IMR-90 (cell line): ENCODE measurements at regions not wholly inside any gene's neighbourhood (a gene's known extent, or its start where the extent isn't known, plus 50 kb on each side); places are given as distances from the start of the nearest gene placed in this dataset.

Experiments used
- ATAC-seq: fragments of 200-7000 bp; cut with Tn5 transposase; 2 replicates; pipeline ENCODE4 v1.9.1; 2020; ENCODE audit warnings: low read depth, mild to moderate bottlenecking, moderate library complexity
- BruUV-seq: library from RNA; stranded (reverse); fragments of 400-500 nt; replicated peaks from 2 replicates; lab custom pipeline; 2021; lab: Mats Ljungman, UMichigan
- CTCF ChIA-PET: fragments of 300-600 bp; formaldehyde crosslinking; extraction: SDS; loops from one replicate; lab custom pipeline; 2021; ENCODE audit warnings: antibody characterized with exemption; lab: Yijun Ruan, JAX
- POLR2A ChIA-PET: fragments of 300-600 bp; sonication (Branson Sonifier 250); formaldehyde crosslinking; loops from one replicate; lab custom pipeline; 2022; ENCODE audit warnings: antibody characterized with exemption; ENCODE audit not compliant: unreplicated experiment; lab: Charles Lee
- DNase-seq: peaks from one replicate; pipeline ENCODE4 v3.0.0; 2013
- H2AFZ ChIP-seq: replicated peaks from 2 replicates; pipeline ENCODE3; 2013; ENCODE audit warnings: low read length, mild to moderate bottlenecking; ENCODE audit not compliant: poor library complexity
- H2AK5ac ChIP-seq: 2 replicates; pipeline ENCODE4 v1.6.1; 2013; ENCODE audit warnings: low read depth, low read length, inconsistent platforms
- H2AK9ac ChIP-seq: replicated peaks from 2 replicates; pipeline ENCODE3; 2013; ENCODE audit warnings: mild to moderate bottlenecking, low read depth, low read length, moderate library complexity; ENCODE audit not compliant: poor library complexity
- H2BK120ac ChIP-seq: 2 replicates; pipeline ENCODE4 v1.6.1; 2013; ENCODE audit warnings: low read depth, low read length, inconsistent platforms
- H2BK15ac ChIP-seq: 3 replicates; pipeline ENCODE4 v1.6.1; 2013; ENCODE audit warnings: low read depth, low read length, inconsistent platforms
- H2BK20ac ChIP-seq: 2 replicates; pipeline ENCODE4 v1.6.1; 2013; ENCODE audit warnings: low read depth, mild to moderate bottlenecking, inconsistent platforms, low read length, moderate library complexity
- H2BK5ac ChIP-seq: 2 replicates; pipeline ENCODE4 v1.6.1; 2013; ENCODE audit warnings: mild to moderate bottlenecking, low read depth, low read length, inconsistent platforms; ENCODE audit not compliant: poor library complexity, severe bottlenecking
- H3K14ac ChIP-seq: replicated peaks from 2 replicates; pipeline ENCODE4 v1.6.1; 2013; ENCODE audit warnings: low read depth, low read length, inconsistent platforms
- H3K18ac ChIP-seq: 2 replicates; pipeline ENCODE4 v1.6.1; 2013; ENCODE audit warnings: low read depth, low read length, control low read depth
- H3K23ac ChIP-seq: 2 replicates; pipeline ENCODE4 v1.6.1; 2013; ENCODE audit warnings: low read depth, low read length, inconsistent platforms
- H3K27ac ChIP-seq: 2 replicates; pipeline ENCODE4 v1.5.1; 2013; ENCODE audit warnings: mild to moderate bottlenecking, control low read depth, low read length; ENCODE audit not compliant: insufficient read depth
- H3K27me3 ChIP-seq: 2 replicates; pipeline ENCODE4 v1.6.1; 2013; ENCODE audit warnings: low read length; ENCODE audit not compliant: control insufficient read depth, insufficient read depth
- H3K36me3 ChIP-seq: 2 replicates; pipeline ENCODE4 v1.6.1; 2013; ENCODE audit warnings: low read length, mixed read lengths; ENCODE audit not compliant: control insufficient read depth, insufficient read depth
- H3K4ac ChIP-seq: 2 replicates; pipeline ENCODE4 v1.6.1; 2013; ENCODE audit warnings: low read depth, low read length, inconsistent platforms
- H3K4me1 ChIP-seq: 2 replicates; pipeline ENCODE4 v1.6.1; 2013; ENCODE audit warnings: low read length, mixed read lengths; ENCODE audit not compliant: control insufficient read depth, insufficient read depth
- H3K4me2 ChIP-seq: 2 replicates; pipeline ENCODE4 v1.6.1; 2013; ENCODE audit warnings: low read depth, mild to moderate bottlenecking, control low read depth, low read length, moderate library complexity
- H3K4me3 ChIP-seq: 2 replicates; pipeline ENCODE4 v1.5.1; 2013; ENCODE audit warnings: low read depth, mild to moderate bottlenecking, control low read depth, low read length, moderate library complexity; ENCODE audit not compliant: insufficient read depth
- H3K56ac ChIP-seq: 2 replicates; pipeline ENCODE4 v1.6.1; 2013; ENCODE audit warnings: low read length, inconsistent platforms; ENCODE audit not compliant: insufficient read depth; ENCODE audit errors: extremely low read depth
- H3K79me1 ChIP-seq, 2 experiments: 2 replicates each; pipeline ENCODE4 v1.6.1; 2013; ENCODE audit warnings: low read length in 2 of 2, inconsistent platforms in 1 of 2, low read depth in 1 of 2
- H3K9ac ChIP-seq: 2 replicates; pipeline ENCODE4 v1.6.1; 2013; ENCODE audit warnings: low read depth, low read length, control low read depth
- H3K9me1 ChIP-seq: 2 replicates; pipeline ENCODE4 v1.6.1; 2013; ENCODE audit warnings: low read length, inconsistent platforms; ENCODE audit not compliant: insufficient read depth
- H3K9me3 ChIP-seq: 2 replicates; pipeline ENCODE4 v1.6.1; 2013; ENCODE audit warnings: low read length; ENCODE audit not compliant: control insufficient read depth, insufficient read depth
- H4K20me1 ChIP-seq: 2 replicates; pipeline ENCODE4 v1.6.1; 2013; ENCODE audit warnings: low read length, inconsistent platforms; ENCODE audit not compliant: insufficient read depth
- H4K5ac ChIP-seq: 2 replicates; pipeline ENCODE4 v1.6.1; 2013; ENCODE audit warnings: mild to moderate bottlenecking, low read depth, low read length, control low read depth
- H4K8ac ChIP-seq, 2 experiments: 2 replicates each; pipeline ENCODE4 v1.6.1; 2013; ENCODE audit warnings: low read depth in 2 of 2, low read length in 2 of 2, control low read depth in 1 of 2, inconsistent platforms in 1 of 2
- H4K91ac ChIP-seq: 2 replicates; pipeline ENCODE4 v1.6.1; 2013; ENCODE audit warnings: low read depth, low read length, inconsistent platforms; ENCODE audit not compliant: insufficient read depth
- BHLHE40 ChIP-seq: fragments of 150-350 bp; IDR thresholded peaks from 2 replicates; pipeline ENCODE4 v1.6.1; 2016; ENCODE audit warnings: mild to moderate bottlenecking, low read depth, low read length
- MAFK ChIP-seq: IDR thresholded peaks from 2 replicates; pipeline ENCODE4 v1.6.1; 2012; ENCODE audit warnings: low read depth, low read length, improper control_type of control experiment
- WGBS, 2 experiments: methylation state at CpG; one replicate each; pipeline versions ENCODE4 v1.1.5 to v1.1.7; 2013; ENCODE audit warnings: missing lambda C conversion rate in 2 of 2; ENCODE audit not compliant: insufficient read length in 1 of 2; ENCODE audit errors: extremely low coverage in 2 of 2; 5-methylcytosine and 5-hydroxymethylcytosine counted together
- dilution Hi-C: fragments of 300-500 bp; cut with HindIII; formaldehyde crosslinking; loops from one replicate; pipeline ENCODE4 v1.14.3; 2018; ENCODE audit warnings: low sequenced_read_pairs; ENCODE audit not compliant: unreplicated experiment
- in situ Hi-C: fragments of 300-500 bp; cut with MboI; formaldehyde crosslinking; loops from 3 replicates; pipeline ENCODE4 v1.14.3; 2019; ENCODE audit warnings: low sequenced_read_pairs, inconsistent platforms, mixed read lengths
- intact Hi-C: fragments of 100-400 bp; cut with micrococcal nuclease; formaldehyde crosslinking; loops from 2 replicates; pipeline ENCODE4 v1.10.0; 2022

DNA sequence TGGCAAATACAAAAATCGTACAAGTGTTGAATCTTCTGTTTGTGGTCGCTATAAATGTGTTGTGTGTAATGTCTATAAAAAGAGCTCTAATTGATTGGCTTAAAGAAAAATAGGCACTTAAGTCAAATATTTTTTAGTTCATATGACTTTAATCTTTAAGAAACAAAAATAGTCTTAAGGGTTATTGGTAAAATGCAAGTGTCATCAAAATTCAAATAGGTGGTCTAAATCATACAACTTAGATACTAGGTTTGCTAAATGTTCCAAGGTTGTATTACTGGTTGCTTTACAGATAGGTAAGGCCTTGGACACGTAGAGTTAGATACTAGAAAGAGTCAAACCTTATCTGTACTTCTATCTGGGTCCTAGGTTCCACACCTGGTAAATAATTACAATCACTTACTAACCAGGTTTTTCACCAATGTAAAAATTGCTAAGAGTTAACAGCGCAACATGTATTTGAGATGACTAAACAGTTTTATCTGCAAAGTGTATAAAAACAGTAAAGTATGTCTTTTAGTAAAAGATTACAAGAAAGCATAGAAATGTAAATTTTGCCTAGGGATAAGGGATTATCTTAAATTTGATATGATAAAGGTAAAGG is 91.1 kb upstream of the GNAZ start:
- no peak overlapping the region for H2BK20ac ChIP-seq
- no peak overlapping the region for H4K5ac ChIP-seq
- intact Hi-C loops (no loop called here), in situ Hi-C loops (no loop called here), dilution Hi-C loops (no loop called here)
- no peak overlapping the region for H2BK120ac ChIP-seq
- no peak overlapping the region for H3K18ac ChIP-seq
- no peak overlapping the region for H4K8ac ChIP-seq
- H2AK9ac ChIP-seq = no peak overlapping the region
- TF ChIP-seq BHLHE40 (no peak), MAFK (peak; percentile 31; the same call in 1 of the 2 replicates)
- H2BK15ac ChIP-seq = no peak overlapping the region
- no peak overlapping the region for H3K23ac ChIP-seq
- no peak overlapping the region for H3K4me2 ChIP-seq
- H3K56ac ChIP-seq = no peak overlapping the region
- H3K27me3 ChIP-seq = no peaks in the 10 kb centered on the region
- ChIA-PET CTCF (no interaction called here), POLR2A (no interaction called here)
- no peaks in the 10 kb centered on the region for H4K20me1 ChIP-seq
- no peak overlapping the region for H3K4me3 ChIP-seq
- H3K36me3 ChIP-seq = no peaks in the 10 kb centered on the region
- no peak overlapping the region for H2AK5ac ChIP-seq
- no peak overlapping the region for H4K91ac ChIP-seq
- no peak for DNase-seq
- no CpG with 5 or more reads among the region's 4 CpGs for WGBS, 2 experiments
- H3K14ac ChIP-seq = no peak overlapping the region
- H3K9me3 ChIP-seq = peaks cover 6% of the 10 kb centered on the region
- no peak overlapping the region for H3K4ac ChIP-seq
- no peak overlapping the region for H2AFZ ChIP-seq
- H3K79me1 ChIP-seq = no peaks in the 10 kb centered on the region
- no peak overlapping the region for H2BK5ac ChIP-seq
- H3K9me1 ChIP-seq = no peaks in the 10 kb centered on the region
- no peak overlapping the region for H3K9ac ChIP-seq
- no peaks in the 10 kb centered on the region for H3K4me1 ChIP-seq
- no TSS peak for BruUV-seq
- ATAC-seq = no peak
- no peak overlapping the region for H3K27ac ChIP-seq
